Stomach smooth muscle (tissue), 2 donors: ENCODE measurements at regions not wholly inside any gene's neighbourhood (a gene's known extent, or its start where the extent isn't known, plus 50 kb on each side); places are given as distances from the start of the nearest gene placed in this dataset.

Experiments used
- H3K27ac ChIP-seq: one replicate; pipeline ENCODE4 v1.7.0; 2013; ENCODE audit warnings: mild to moderate bottlenecking, low read length, inconsistent platforms
- H3K27me3 ChIP-seq, 2 donors: one replicate each; pipeline ENCODE4 v1.7.0; 2013; ENCODE audit warnings: low read length in 2 of 2; ENCODE audit not compliant: insufficient read depth in 2 of 2, control insufficient read depth in 1 of 2
- H3K36me3 ChIP-seq, 2 donors: one replicate each; pipeline ENCODE4 v1.7.0; 2013; ENCODE audit warnings: low read length in 2 of 2; ENCODE audit not compliant: control insufficient read depth in 2 of 2, insufficient read depth in 2 of 2
- H3K4me1 ChIP-seq: one replicate; pipeline ENCODE4 v1.7.0; 2013; ENCODE audit warnings: low read length; ENCODE audit not compliant: control insufficient read depth, insufficient read depth
- H3K4me3 ChIP-seq, 2 donors: one replicate each; pipeline ENCODE4 v1.7.0; 2013; ENCODE audit warnings: low read length in 2 of 2
- H3K9ac ChIP-seq, 2 donors: one replicate each; pipeline ENCODE4 v1.7.0; 2013; ENCODE audit warnings: low read length in 2 of 2, mild to moderate bottlenecking in 1 of 2
- H3K9me3 ChIP-seq, 2 donors: one replicate each; pipeline ENCODE4 v1.7.0; 2013; ENCODE audit warnings: low read length in 2 of 2; ENCODE audit not compliant: control insufficient read depth in 2 of 2
- donor health status: healthy.
- donor health status: Pancreatic carcinoma.

DNA sequence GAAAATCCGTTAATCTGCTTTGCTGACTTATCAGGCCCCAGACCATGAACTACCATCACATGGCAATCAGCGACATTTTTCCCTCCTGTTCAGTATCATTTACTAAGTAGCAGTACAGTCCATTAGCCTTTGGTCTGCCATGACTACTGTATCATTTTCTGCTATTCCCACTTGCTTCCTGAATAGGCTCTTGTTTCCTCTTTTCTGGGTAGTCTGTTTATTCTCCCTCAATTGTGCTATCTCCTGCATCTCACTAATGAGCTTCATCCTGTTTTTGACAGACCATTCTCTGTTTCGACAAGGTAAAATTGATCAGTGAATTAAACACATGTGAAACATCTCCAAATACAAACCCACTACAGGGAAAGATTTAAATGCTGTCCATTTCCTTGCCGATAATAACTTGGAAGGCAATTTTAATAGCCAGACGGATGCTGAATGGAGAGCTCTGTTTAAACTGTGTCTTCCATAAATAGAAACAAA is 263.5 kb upstream of the ANKRD55 start:
- no peaks in the 10 kb centered on the region for H3K36me3 ChIP-seq
- no peak overlapping the region for H3K9ac ChIP-seq
- no peaks in the 10 kb centered on the region for H3K27me3 ChIP-seq
- H3K9me3 ChIP-seq: no peaks in the 10 kb centered on the region
- no peak overlapping the region for H3K27ac ChIP-seq
- H3K4me1 ChIP-seq: no peaks in the 10 kb centered on the region
- H3K4me3 ChIP-seq: no peak overlapping the region

DNA sequence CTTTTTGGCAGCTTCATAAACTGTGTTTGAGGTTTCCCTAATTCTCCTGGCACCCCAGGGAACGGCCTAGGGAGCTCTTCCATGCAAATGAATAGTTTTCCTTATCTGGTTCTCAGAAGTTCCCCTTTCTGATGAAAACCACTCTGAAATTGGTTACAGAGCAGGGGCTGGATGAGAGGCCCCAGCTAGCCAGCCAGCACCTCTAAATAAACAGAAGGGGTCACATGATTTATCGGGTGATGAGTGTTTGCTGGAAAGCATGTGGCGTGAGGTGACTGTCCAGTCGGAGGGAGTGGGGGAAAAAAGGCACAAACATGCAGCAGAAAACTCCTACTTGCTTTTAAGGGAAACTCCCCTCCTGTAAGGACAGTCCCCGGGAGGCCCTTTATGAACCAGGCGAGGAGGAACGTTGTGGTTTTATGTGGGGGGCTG is 261.2 kb upstream of the ANKRD55 start:
- Histone ChIP-seq H3K4me3 (no peak overlapping the region), H3K27ac (no peak overlapping the region), H3K36me3 (no peaks in the 10 kb centered on the region), H3K9me3 (no peaks in the 10 kb centered on the region), H3K4me1 (no peaks in the 10 kb centered on the region), H3K9ac (no peak overlapping the region), H3K27me3 (no peaks in the 10 kb centered on the region)

DNA sequence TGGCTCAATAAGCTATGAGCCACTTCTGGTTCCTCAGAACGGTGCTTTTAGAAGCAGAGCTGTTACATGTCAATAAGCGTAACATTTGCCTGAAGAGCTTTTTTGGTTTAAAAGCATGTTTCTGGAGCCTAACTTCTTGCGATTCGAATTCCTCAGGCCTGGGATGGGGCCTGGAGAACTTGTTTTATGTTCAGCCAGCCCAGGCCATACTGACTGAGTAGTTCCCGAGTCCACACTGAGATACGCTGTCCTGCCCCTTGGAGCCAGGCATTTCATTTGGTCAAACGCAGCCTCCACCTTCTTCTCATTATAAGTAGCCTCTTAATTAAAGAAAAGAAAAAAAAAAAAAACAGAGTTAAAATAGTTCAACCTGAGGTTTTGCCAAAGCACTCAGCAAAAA is 260.6 kb upstream of the ANKRD55 start:
- no peaks in the 10 kb centered on the region for H3K4me1 ChIP-seq
- no peaks in the 10 kb centered on the region for H3K9me3 ChIP-seq
- no peak overlapping the region for H3K9ac ChIP-seq
- H3K36me3 ChIP-seq: no peaks in the 10 kb centered on the region
- no peaks in the 10 kb centered on the region for H3K27me3 ChIP-seq
- H3K27ac ChIP-seq: no peak overlapping the region
- H3K4me3 ChIP-seq: no peak overlapping the region

DNA sequence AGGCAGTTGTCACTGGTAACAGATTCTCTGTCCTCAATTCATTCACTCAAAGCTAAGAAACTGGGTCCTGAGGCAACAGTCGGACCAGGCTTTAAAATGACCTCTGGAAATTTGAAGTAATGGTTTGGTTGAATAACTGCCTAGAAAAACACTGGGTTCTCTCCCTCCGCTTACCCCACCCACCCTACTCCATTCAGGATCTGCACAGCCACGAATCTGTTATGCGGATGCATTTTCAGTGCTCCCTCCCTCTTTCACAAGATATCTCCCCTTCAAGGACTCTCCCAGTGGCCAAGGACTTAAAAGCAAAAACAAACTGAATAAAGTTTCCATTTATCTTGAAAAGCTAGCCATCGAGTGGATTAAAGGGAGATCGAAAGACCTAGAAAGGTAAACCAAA is 260.2 kb upstream of the ANKRD55 start:
- Histone ChIP-seq H3K4me1 (no peaks in the 10 kb centered on the region), H3K9ac (no peak overlapping the region), H3K4me3 (no peak overlapping the region), H3K9me3 (no peaks in the 10 kb centered on the region), H3K27me3 (no peaks in the 10 kb centered on the region), H3K36me3 (no peaks in the 10 kb centered on the region), H3K27ac (no peak overlapping the region)

DNA sequence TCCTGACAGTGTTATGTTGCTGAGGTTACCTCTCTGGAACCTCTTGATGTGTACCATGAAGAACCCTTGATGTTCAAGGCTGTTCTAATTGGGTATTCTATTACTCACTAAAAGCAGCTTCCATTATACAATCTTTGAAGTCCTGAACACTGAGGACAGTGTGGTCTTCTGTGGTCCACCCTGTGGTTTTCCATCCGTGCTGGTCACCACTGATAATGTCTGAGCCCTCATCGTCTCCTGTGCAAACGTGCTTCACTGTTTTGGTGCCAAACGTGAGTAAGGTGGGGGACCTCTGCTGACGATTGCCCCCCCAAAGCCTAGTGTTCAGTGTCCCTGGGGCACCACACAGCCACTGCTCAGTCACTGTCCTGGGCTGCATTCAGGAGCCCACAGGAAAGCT is 259.7 kb upstream of the ANKRD55 start:
- H3K4me1 ChIP-seq: no peaks in the 10 kb centered on the region
- no peak overlapping the region for H3K4me3 ChIP-seq
- H3K9ac ChIP-seq: no peak overlapping the region
- no peaks in the 10 kb centered on the region for H3K36me3 ChIP-seq
- no peaks in the 10 kb centered on the region for H3K27me3 ChIP-seq
- no peak overlapping the region for H3K27ac ChIP-seq
- no peaks in the 10 kb centered on the region for H3K9me3 ChIP-seq

GRCh38 chr5:56490971-56491468 is 257.9 kb upstream of the ANKRD55 start:
- no peaks in the 10 kb centered on the region for H3K9me3 ChIP-seq
- H3K27me3 ChIP-seq: no peaks in the 10 kb centered on the region
- H3K4me1 ChIP-seq: no peaks in the 10 kb centered on the region
- H3K27ac ChIP-seq: no peak overlapping the region
- H3K4me3 ChIP-seq: no peak overlapping the region
- H3K9ac ChIP-seq: no peak overlapping the region
- H3K36me3 ChIP-seq: no peaks in the 10 kb centered on the region

DNA sequence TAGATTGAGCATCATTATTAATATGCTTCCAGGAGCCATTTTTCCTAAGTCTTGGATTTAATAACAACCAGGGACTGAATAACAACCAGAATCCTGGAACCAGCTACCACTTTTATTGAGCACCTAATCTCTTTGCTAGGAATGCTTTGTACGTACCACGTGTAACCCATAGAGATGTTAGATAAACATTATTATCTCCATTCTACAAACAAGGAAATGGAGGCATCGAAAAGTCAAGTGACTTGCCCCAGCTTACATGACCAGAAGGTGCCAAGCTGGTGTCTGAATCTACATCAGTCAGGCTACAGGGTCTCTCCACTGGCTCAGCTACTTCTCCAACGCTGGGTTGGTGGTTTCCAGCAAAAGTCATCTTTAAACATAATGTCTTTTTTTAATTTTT is 256.1 kb upstream of the ANKRD55 start:
- Histone ChIP-seq H3K9me3 (no peaks in the 10 kb centered on the region), H3K27me3 (no peaks in the 10 kb centered on the region), H3K36me3 (no peaks in the 10 kb centered on the region), H3K9ac (no peak overlapping the region), H3K27ac (no peak overlapping the region), H3K4me3 (no peak overlapping the region), H3K4me1 (no peaks in the 10 kb centered on the region)

- Histone ChIP-seq H3K36me3 (no peaks in the 10 kb centered on the region), H3K27me3 (no peaks in the 10 kb centered on the region), H3K27ac (no peak overlapping the region), H3K9me3 (no peaks in the 10 kb centered on the region), H3K4me3 (no peak overlapping the region), H3K9ac (no peak overlapping the region), H3K4me1 (no peaks in the 10 kb centered on the region)
Observed at GRCh38 chr5:56487528-56488115, 254.5 kb upstream of the ANKRD55 start.

DNA sequence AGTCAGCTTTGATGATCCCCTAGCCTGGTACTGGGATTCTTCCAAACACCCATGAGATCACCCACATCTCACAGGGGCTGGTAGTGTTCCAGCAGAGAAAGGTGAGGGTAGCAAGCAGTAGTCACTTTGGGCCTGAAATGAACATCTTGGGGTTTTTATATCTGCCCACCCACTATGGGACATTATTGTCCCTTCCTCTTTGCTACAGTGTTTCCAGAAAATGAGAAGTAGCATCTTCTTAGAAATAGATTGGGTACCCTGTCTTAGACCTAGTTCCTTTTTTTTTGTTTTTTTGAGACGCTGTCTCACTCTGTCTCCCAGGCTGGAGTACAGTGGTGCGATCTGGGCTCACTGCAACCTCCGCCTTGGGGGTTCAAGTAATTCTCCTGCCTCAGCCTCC is 249.2 kb upstream of the ANKRD55 start:
- H3K4me3 ChIP-seq: peak overlapping the region in 1 of 2 donors; percentile 79
- no peaks in the 10 kb centered on the region for H3K27me3 ChIP-seq
- H3K36me3 ChIP-seq: no peaks in the 10 kb centered on the region
- H3K9ac ChIP-seq: no peak overlapping the region
- H3K4me1 ChIP-seq: peaks cover 18% of the 10 kb centered on the region
- peak overlapping the region; percentile 73 for H3K27ac ChIP-seq
- no peaks in the 10 kb centered on the region for H3K9me3 ChIP-seq

DNA sequence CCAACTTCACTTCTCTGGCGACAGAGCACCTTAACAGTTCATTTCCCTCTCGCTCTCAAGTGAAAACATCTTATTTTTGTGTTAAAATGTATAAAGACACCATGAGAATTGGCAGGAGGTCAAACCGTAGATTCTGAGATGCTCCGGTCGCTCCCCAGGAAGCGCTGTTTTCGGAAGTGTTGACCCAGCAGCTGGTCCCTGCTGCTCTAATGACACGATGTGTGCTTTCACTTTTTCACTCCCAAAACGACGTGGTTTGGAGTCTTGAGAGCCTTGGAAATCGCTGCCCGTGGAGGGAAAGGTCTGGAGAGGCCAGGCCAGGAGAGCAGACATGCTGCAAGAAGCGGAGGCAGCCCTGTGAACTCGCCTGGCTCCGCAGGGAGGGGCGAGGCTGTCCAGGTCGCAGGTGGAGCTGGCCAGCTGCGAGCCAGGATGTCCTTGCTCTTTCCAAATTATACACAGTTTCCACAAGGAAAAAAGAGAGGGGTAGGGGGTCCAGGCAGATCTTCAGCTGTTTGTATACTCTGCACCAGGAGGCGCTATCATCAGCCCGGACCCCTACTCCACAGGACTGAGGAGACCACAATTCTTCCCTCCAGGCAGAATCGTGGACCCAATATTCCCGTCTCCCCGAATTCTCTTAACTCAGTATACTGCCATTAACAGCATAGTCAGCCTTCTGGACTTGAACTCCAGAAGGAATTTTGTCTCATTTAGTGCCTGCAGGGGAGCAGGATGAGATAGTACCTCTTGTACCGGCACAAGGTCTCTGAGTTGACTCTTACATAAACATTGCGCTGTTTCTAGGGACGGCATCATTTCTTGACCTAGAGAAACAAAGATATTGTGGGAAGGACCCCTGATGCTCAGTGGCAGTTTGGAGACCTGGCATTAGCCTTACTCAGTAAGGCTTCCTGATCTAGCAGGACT is 248.6 kb upstream of the ANKRD55 start:
- Histone ChIP-seq H3K27me3 (no peaks in the 10 kb centered on the region), H3K9ac (peak overlapping the region; percentile 67 to 79), H3K9me3 (no peaks in the 10 kb centered on the region), H3K36me3 (no peaks in the 10 kb centered on the region), H3K27ac (peak overlapping the region; percentile 73), H3K4me3 (peak overlapping the region; percentile 69 to 79), H3K4me1 (peaks cover 18% of the 10 kb centered on the region)
